GM19372 (cell line): ENCODE measurements at regions not wholly inside any gene's neighbourhood (a gene's known extent, or its start where the extent isn't known, plus 50 kb on each side); places are given as distances from the start of the nearest gene placed in this dataset.
"Not testable (repeated sequence)": the region's sequence is repeated elsewhere in the genome, so short reads cannot be mapped to it uniquely, and the experiment has no call there.

Source experiments
- ATAC-seq: cut with Tn5 transposase; IDR thresholded peaks from one replicate; pipeline ENCODE4 v1.9.1; 2021; ENCODE audit warnings: mild to moderate bottlenecking, low read depth, moderate library complexity; ENCODE audit not compliant: unreplicated experiment

GRCh38 chr3:71949442-71949841 is 164.5 kb upstream of the PROK2 start:
- ATAC-seq: no peak

DNA sequence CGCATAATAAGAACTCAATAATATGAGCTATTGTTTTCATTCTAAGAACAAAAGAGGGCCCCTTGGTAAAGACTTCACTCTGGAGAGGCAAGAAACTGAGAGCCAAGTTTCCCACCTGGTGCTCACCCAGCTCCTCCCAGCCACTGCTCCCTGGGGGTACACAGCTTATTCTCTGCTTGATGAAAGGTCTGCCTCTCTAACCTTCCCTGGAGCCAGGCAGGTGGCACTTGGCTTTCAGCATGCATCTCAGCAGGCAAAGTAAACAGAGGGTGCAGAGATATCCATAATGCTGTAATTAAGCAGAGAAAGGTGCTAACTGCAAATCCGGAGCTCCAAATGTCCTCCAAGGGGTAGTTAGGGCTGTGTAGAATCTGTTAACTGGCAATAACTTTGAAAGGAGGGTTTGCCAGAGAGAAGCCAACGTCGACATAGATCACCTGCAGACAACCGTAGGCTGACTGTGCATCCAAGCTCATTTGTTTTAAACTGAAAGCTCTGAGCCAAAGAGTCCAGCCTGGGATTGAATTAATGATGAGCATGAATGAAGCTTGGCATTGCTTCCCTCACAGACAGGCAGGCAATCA is 159.6 kb upstream of the PROK2 start:
- no peak for ATAC-seq

DNA sequence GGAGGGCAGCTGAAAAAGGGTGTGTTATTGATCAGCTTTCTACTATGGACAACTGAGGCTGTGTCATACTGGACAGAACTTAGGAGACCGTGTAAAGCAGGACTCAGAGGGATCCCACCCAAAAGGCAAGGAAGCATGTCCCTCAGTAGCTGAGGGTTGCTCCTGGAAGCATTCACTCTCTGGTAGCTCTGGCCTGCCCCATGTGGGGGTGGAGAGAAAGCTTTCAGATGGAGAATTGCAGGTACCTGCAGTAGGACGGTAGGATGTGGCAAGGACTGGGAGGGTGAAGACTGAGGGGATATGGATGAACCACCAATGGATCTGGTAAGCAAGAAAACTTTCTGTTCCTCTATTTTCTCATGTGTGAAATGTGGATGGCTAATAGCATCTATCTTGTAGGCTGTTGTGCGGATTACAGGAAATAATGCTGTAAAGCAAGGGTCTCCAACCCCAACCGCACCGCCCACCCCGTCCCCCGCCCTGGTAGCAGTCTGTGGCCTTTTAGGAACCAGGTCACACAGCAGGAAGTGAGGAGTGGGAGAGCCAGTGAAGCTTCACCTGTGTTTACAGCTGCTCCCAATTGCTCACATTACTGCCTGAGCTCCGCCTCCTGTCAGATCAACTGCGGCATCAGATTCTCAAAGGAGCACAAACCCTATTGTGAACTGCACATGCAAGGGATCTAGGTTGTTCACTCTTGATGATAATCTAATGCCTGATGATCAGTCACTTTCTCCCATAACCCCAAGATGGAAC is 157.7 kb upstream of the PROK2 start:
- no peak for ATAC-seq

GRCh38 chr3:71940486-71940885 is 155.5 kb upstream of the PROK2 start:
- no peak for ATAC-seq

DNA sequence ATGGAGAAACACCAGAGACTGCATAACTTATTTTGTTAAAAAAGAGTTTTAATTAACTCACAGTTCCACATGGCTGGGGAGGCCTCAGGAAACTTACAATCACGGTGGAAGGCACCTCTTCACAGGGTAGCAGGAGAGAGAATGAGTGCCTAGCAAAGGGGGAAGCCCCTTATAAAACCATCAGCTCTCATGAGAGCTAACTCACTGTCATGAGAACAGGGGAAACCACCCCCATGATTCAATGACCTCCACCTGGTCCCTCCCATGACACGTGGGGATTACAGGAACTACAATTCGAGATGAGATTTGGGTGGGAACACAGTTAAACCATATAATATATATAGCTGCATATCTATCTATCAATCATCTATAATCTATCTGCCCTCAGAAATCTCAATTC is 153.1 kb upstream of the PROK2 start:
- not testable (repeated sequence) for ATAC-seq

DNA sequence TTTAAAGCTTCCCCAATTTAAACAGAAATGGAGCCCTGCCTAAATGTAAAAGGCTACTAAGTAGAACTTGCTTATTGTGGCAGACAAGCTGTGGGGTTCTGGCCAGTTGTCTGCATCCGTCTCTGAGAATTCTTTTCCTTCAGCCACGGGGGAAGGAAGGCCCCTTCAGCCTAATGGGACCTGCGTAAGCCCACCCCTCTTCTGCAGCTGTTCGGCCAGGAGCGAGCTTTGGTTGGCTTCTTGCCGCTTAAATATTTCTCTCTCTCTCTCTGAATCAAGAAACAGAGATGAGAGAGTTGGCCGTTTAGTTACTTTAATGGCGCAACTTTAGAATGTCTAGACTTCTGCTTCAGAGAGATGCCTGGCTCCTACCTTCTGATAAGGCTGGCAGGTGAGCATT is 151.7 kb upstream of the PROK2 start:
- no peak for ATAC-seq

- no peak for ATAC-seq
These were observed 149.7 kb upstream of the PROK2 start for GRCh38 chr3:71934520-71935270.

GRCh38 chr3:71931922-71932321 is 147.0 kb upstream of the PROK2 start:
- no peak for ATAC-seq

- no peak for ATAC-seq
These were observed 145.4 kb upstream of the PROK2 start for GRCh38 chr3:71930056-71930991.

DNA sequence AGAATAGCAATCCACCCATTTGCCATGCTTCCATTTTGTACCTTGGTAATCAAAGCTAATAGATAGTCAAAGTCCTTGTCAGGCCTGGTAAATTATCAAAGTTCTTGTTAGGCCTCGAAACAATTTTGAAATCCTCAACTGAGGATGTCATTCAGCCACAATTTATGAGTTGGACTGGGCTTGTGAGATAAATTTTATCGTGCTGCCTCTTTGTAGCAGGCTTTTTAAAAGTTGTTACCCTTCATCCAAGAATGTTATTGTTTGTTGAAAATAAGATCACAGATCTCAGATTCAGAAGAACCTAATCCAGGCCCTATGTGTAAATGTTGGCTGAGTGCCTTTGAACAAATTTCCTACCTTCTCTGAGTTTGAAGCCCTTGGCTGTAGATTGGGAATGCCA is 143.3 kb upstream of the PROK2 start:
- ATAC-seq: no peak

DNA sequence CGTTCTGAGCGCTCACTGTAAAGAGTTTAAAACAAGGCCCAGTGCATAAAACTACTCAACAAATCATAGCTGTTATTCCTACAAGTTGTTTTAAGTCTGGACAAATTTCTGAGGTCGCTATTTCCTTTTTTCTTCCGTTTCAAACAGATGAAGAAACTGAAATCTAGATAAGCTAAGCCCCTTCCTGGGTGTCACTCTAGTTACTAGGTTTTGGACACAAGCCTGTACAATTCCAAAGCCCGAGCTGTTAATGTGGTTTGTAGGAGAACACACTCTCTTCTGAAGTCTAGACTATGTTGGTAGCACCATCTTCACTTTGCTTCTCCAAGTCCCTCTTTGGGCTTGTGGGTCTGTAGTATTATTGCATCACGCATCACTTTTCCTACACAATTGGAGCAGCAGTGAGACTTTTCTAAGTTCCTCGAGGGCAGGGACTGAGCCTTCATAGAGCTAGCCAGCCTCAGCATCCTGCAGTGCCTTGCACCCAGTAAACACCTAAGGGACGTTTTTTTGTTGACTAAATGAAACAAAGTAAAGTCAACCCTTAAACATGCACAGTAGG is 142.6 kb upstream of the PROK2 start:
- ATAC-seq: no peak

- ATAC-seq: no peak
These were observed 141.7 kb upstream of the PROK2 start for GRCh38 chr3:71926616-71927015.

DNA sequence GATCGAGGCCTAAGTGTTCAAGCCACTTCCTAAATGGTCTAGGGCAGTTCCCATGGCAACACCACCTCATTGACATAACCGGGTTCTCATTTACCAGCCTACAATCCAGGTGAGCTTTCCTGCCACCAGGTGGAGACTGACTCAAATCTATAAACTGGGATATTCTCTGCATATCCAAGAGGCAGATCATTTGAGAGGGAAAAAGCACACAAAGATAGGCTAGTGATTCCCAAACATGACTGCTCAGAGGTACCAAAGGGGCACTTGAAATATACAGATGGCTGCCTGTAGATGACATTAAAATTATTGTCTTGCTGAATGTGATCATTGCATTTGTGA is 141.3 kb upstream of the PROK2 start:
- ATAC-seq: no peak

DNA sequence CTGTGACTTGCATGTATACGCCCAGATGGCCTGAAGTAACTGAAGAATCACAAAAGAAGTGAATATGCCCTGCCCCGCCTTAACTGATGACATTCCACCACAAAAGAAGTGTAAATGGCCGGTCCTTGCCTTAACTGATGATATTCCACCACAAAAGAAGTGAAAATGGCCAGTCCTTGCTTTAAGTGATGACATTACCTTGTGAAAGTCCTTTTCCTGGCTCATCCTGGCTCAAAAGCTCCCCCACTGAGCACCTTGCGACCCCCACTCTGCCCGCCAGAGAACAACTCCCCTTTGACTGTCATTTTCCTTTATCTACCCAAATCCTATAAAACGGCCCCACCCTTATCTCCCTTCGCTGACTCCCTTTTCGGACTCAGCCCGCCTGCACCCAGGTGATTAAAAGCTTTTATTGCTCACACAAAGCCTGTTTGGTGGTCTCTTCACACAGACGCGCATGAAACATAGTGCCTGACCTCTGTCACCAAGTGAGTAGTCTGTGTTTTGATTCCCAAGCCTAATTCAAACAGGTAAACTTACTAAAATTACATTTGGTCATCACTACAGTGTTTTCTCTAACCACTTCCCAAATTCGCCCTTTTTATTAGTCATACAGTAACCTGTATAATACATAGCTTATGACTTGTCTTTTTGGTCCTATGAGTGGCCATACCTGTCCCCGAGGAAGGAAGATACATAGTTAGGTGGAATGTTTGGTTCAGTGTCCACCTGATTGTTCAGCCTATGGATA is 140.7 kb upstream of the PROK2 start:
- not testable (repeated sequence) for ATAC-seq

GRCh38 chr3:71924721-71925120 is 139.8 kb upstream of the PROK2 start:
- no peak for ATAC-seq

DNA sequence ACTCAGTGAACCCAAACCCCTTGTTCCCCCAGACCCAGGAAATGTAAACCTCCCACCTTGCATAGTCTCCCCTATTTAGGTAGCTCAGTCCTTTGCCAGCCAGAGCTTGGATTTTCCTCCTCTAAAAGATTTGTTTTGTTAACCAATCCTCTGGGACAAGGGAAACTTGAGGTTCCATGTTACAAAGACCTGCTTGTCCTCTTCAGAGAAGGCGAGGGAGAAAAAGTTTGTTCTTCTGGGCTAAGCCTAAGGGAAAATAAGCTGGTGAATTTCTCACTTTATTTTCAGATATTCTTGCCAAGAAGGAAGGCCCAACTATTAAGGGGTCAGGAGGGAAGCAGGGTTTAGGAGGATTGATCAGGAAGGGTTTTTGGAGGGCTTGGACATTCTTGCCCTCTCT is 136.1 kb upstream of the PROK2 start:
- no peak for ATAC-seq

- ATAC-seq: no peak
These were observed 134.6 kb upstream of the PROK2 start for GRCh38 chr3:71919572-71919971.

DNA sequence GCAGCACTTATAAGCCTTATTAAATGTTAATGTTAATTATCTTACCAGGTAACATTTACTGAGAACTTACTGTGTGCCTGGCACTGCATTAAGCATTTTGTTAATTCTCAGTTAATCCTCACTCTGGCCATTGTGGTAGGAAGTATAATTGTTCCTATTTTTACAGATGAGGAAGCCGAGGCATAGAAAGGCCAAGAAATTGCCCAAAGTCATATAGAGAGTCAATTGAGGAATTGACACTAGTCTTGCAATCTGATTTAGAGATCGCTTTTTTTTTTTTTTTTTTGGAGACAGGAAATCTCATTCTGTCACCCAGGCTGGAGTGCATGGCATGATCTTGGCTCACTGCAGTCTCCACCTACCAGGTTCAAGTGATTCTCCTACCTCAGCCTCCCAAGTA is 132.6 kb upstream of the PROK2 start:
- ATAC-seq: no peak

GRCh38 chr3:71916747-71917369 is 131.9 kb upstream of the PROK2 start:
- no peak for ATAC-seq
